Stimulated activated naive CD8-positive, alpha-beta T cell treated with anti-CD3 and anti-CD28 coated beads, Interleukin-15, Interleukin-2, amounts not matched to agents 100 ng/mL and 50 ng/mL, for 24 hours (primary cell): ENCODE measurements at regions not wholly inside any gene's neighbourhood (a gene's known extent, or its start where the extent isn't known, plus 50 kb on each side); places are given as distances from the start of the nearest gene placed in this dataset.

Experiments
- H3K27ac Mint-ChIP-seq: one replicate; pipeline ENCODE4 v1.8.0; 2021; ENCODE audit warnings: mild to moderate bottlenecking, mixed read lengths
- H3K27me3 Mint-ChIP-seq: one replicate; pipeline ENCODE4 v1.8.0; 2021; ENCODE audit warnings: mixed read lengths
- H3K36me3 Mint-ChIP-seq: one replicate; pipeline ENCODE4 v1.8.0; 2021; ENCODE audit warnings: low read depth, mixed read lengths
- H3K4me1 Mint-ChIP-seq: one replicate; pipeline ENCODE4 v1.8.0; 2021; ENCODE audit warnings: low read depth, mixed read lengths
- H3K4me3 Mint-ChIP-seq: one replicate; pipeline ENCODE4 v1.8.0; 2021; ENCODE audit warnings: mild to moderate bottlenecking, mixed read lengths
- H3K9me3 Mint-ChIP-seq: one replicate; pipeline ENCODE4 v1.8.0; 2021; ENCODE audit warnings: mixed read lengths

- H3K4me1 Mint-ChIP-seq, result no peaks in the 10 kb centered on the region
- H3K9me3 Mint-ChIP-seq, result peaks cover 3% of the 10 kb centered on the region
These were observed 400.9 kb downstream of the PLOD2 start for GRCh38 chr3:145760036-145760435.

DNA sequence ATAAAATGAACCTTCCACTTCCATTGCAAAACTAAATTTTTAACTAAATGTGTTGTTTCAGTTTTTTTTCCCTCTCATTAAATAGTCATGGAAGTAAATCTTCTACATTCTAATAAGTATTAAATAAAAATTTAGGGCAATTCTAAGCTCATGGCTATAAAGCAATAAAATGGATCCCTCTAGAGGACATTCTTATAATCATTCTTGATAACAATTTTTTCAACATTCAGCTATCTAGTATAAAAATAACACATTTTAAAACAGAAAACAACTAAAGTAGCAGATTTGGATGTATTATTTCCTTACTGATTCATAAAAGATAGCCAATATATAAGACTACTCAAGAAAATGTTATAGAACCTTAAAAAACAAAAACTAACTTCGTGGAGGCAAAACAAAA is 393.1 kb downstream of the PLOD2 start:
- no peaks in the 10 kb centered on the region for H3K4me1 Mint-ChIP-seq

More at GRCh38 chr3:145760036-145760435, 400.9 kb downstream of the PLOD2 start:
- Mint-ChIP-seq H3K27me3 (no peaks in the 10 kb centered on the region), H3K36me3 (no peaks in the 10 kb centered on the region), H3K27ac (no peak overlapping the region), H3K4me3 (no peak overlapping the region)

DNA sequence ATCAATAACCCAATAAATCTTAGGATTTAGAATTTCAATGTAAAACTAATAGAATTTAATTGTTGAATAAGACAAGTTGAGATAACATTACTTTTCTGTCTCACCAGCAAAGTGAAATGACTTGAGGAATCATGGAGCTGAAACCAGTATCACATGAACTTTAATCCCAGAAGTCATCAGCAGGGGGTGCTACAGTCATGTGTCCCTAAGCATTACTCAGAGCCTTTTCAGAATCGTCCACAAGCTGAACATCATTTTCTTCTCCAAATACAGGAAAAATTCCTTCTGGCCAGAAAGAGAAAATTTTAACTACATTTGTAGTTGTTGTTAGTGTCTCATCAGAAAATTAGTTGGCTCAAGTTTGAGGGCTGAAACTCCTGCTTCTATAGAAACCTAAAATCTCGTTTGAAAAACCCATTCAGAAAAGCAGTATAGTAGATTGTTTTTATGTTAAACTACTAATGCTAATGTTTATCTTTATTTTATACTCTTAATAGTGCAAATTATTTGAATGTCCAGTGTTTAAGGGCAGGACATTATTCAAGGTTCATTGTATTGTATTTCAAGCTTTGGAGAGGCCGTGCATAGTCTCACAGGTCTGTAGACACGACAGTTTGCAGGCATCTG is 384.1 kb downstream of the PLOD2 start:
- H3K4me1 Mint-ChIP-seq, result no peaks in the 10 kb centered on the region
- H3K27me3 Mint-ChIP-seq, result no peaks in the 10 kb centered on the region
- no peak overlapping the region for H3K4me3 Mint-ChIP-seq
- H3K27ac Mint-ChIP-seq, result no peak overlapping the region
- no peaks in the 10 kb centered on the region for H3K36me3 Mint-ChIP-seq
- H3K9me3 Mint-ChIP-seq, result peaks cover 7% of the 10 kb centered on the region

More for the DNA sequence above, 393.1 kb downstream of the PLOD2 start:
- Mint-ChIP-seq H3K9me3 (peaks cover 12% of the 10 kb centered on the region), H3K27ac (no peak overlapping the region), H3K36me3 (no peaks in the 10 kb centered on the region), H3K27me3 (no peaks in the 10 kb centered on the region), H3K4me3 (no peak overlapping the region)

- H3K4me3 Mint-ChIP-seq, result no peak overlapping the region
- no peak overlapping the region for H3K27ac Mint-ChIP-seq
- no peaks in the 10 kb centered on the region for H3K4me1 Mint-ChIP-seq
- H3K9me3 Mint-ChIP-seq, result peaks cover 9% of the 10 kb centered on the region
- no peaks in the 10 kb centered on the region for H3K36me3 Mint-ChIP-seq
- H3K27me3 Mint-ChIP-seq, result no peaks in the 10 kb centered on the region
These were observed 380.7 kb downstream of the PLOD2 start for GRCh38 chr3:145780301-145780700.

GRCh38 chr3:145785668-145786067 is 375.3 kb downstream of the PLOD2 start:
- H3K4me3 Mint-ChIP-seq, result no peak overlapping the region

DNA sequence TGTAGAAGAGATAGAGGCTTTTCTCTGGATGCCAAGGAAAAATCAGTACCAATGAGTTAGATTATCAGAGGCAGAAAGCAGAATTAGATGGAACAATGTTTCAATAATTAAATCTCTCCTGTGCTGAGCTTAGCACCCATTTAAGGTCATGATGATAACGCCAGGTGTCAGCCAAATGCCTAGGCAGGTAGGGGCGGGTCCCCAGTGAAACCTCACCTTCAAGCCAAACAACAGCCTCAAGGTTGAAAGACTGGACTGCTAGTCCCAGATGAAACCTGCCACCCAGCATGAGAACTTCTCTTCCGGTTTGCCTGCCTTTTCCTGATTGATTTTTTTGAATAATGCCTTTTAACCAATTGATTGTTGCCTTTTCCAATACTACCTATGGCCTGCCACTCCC is 363.0 kb downstream of the PLOD2 start:
- H3K27ac Mint-ChIP-seq, result no peak overlapping the region
- no peak overlapping the region for H3K4me3 Mint-ChIP-seq
- peaks cover 18% of the 10 kb centered on the region for H3K9me3 Mint-ChIP-seq
- H3K36me3 Mint-ChIP-seq, result no peaks in the 10 kb centered on the region
- no peaks in the 10 kb centered on the region for H3K27me3 Mint-ChIP-seq
- H3K4me1 Mint-ChIP-seq, result no peaks in the 10 kb centered on the region

More at GRCh38 chr3:145785668-145786067, 375.3 kb downstream of the PLOD2 start:
- no peaks in the 10 kb centered on the region for H3K36me3 Mint-ChIP-seq
- H3K9me3 Mint-ChIP-seq, result peaks cover 9% of the 10 kb centered on the region
- no peak overlapping the region for H3K27ac Mint-ChIP-seq
- H3K27me3 Mint-ChIP-seq, result no peaks in the 10 kb centered on the region
- H3K4me1 Mint-ChIP-seq, result no peaks in the 10 kb centered on the region

- Mint-ChIP-seq H3K9me3 (peaks cover 18% of the 10 kb centered on the region), H3K27ac (no peak overlapping the region), H3K4me3 (no peak overlapping the region), H3K36me3 (no peaks in the 10 kb centered on the region), H3K27me3 (no peaks in the 10 kb centered on the region), H3K4me1 (no peaks in the 10 kb centered on the region)
These were observed 362.1 kb downstream of the PLOD2 start for GRCh38 chr3:145798696-145799537.

GRCh38 chr3:145801696-145802095 is 359.3 kb downstream of the PLOD2 start:
- H3K4me1 Mint-ChIP-seq, result no peaks in the 10 kb centered on the region
- H3K4me3 Mint-ChIP-seq, result no peak overlapping the region
- no peaks in the 10 kb centered on the region for H3K27me3 Mint-ChIP-seq
- H3K36me3 Mint-ChIP-seq, result no peaks in the 10 kb centered on the region
- peaks cover under 1% of the 10 kb centered on the region for H3K9me3 Mint-ChIP-seq
- no peak overlapping the region for H3K27ac Mint-ChIP-seq

- Mint-ChIP-seq H3K4me1 (no peaks in the 10 kb centered on the region), H3K27ac (no peak overlapping the region), H3K36me3 (no peaks in the 10 kb centered on the region), H3K4me3 (no peak overlapping the region), H3K27me3 (no peaks in the 10 kb centered on the region), H3K9me3 (no peaks in the 10 kb centered on the region)
These were observed 353.0 kb downstream of the PLOD2 start for GRCh38 chr3:145807990-145808389.

DNA sequence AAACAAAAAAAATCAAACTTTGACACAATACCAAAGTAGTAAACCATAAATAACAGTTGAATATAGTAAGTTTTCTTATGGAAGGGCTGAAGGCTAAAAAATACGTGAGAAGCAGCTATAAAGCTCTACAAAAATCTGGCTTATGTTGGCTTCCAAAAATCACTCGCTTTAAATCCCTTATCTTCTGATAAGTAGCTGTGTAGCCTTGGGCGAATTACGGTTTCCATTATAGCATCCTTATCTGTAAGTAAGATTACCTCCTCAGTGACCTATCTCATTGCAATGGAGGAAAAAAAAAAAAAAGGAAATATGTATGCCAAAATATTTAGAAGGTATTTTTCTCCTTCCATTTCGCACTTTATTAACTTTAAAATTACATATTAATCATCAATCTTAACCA is 348.6 kb downstream of the PLOD2 start:
- Mint-ChIP-seq H3K4me3 (no peak overlapping the region), H3K4me1 (no peaks in the 10 kb centered on the region), H3K27me3 (no peaks in the 10 kb centered on the region), H3K36me3 (no peaks in the 10 kb centered on the region), H3K27ac (no peak overlapping the region), H3K9me3 (no peaks in the 10 kb centered on the region)

DNA sequence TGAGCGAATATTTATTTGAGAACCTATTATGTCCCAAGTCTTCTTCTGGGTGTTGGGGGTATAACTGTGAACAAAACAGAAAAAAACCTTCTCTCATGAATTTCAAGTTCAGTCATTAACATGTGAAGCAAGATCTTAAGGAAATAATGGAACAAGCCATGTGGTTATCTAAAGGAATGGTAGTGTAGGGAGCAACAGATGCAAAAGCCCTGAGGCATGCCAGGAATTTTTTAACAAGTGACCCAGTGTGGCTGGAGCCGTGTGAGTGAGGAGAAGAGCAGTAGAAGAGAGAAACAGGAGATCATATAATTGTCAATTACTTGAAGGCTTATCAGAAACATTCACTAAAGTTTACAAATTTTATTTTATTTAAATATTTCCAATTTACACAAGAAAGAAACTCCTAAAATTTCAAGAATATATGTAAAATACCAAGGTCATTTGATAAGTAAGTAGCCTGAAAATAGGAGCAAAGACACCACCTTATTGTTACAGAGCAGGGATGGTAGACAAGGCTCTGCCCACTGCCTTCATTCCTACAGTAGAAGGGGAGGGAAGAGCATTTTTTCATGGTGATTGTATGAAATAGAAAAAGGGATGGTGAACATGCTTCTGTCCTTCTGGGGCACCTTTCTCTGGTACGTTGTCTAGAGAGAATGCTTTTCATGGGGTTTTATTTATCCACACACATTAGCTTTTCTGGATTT is 345.1 kb downstream of the PLOD2 start:
- Mint-ChIP-seq H3K4me1 (no peaks in the 10 kb centered on the region), H3K27me3 (no peaks in the 10 kb centered on the region), H3K4me3 (no peak overlapping the region), H3K36me3 (no peaks in the 10 kb centered on the region), H3K27ac (no peak overlapping the region), H3K9me3 (no peaks in the 10 kb centered on the region)

DNA sequence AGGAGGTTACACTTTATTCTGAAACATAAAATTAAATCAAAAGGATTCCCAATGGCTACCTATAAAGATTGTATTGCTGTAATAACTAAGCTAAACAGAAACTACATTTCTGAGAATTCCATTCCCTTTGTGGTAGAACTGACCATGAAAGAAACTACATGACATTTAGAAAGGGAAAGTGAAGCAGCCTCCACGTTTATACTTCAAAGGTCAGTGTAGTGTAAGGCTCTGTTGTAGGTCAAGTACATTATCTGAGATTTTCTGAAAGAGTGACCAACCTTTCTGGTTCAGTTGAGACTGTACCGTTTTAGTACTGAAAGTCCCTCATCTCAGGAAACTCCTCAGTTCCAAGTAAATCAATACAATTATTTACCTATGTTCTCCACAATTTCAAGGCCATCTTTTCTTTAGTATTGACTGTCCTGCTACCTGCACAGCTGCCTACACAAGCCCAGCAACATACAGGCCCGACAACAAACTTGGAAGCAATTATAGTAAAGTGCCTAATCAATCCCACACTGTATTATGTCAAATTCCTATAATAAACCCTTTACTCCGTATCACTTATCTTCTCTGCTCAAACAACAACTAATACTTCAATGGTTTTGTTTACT is 343.0 kb downstream of the PLOD2 start:
- H3K4me1 Mint-ChIP-seq, result no peaks in the 10 kb centered on the region
- H3K27me3 Mint-ChIP-seq, result no peaks in the 10 kb centered on the region
- no peak overlapping the region for H3K27ac Mint-ChIP-seq
- H3K36me3 Mint-ChIP-seq, result no peaks in the 10 kb centered on the region
- no peak overlapping the region for H3K4me3 Mint-ChIP-seq
- H3K9me3 Mint-ChIP-seq, result no peaks in the 10 kb centered on the region

GRCh38 chr3:145820170-145820569 is 340.8 kb downstream of the PLOD2 start:
- Mint-ChIP-seq H3K27me3 (no peaks in the 10 kb centered on the region), H3K4me3 (no peak overlapping the region)

GRCh38 chr3:145842294-145842902 is 318.6 kb downstream of the PLOD2 start:
- H3K9me3 Mint-ChIP-seq, result peaks cover 7% of the 10 kb centered on the region
- H3K4me1 Mint-ChIP-seq, result no peaks in the 10 kb centered on the region
- H3K36me3 Mint-ChIP-seq, result no peaks in the 10 kb centered on the region
- H3K4me3 Mint-ChIP-seq, result no peak overlapping the region
- no peak overlapping the region for H3K27ac Mint-ChIP-seq
- no peaks in the 10 kb centered on the region for H3K27me3 Mint-ChIP-seq

More at GRCh38 chr3:145820170-145820569, 340.8 kb downstream of the PLOD2 start:
- Mint-ChIP-seq H3K36me3 (no peaks in the 10 kb centered on the region), H3K9me3 (peaks cover 4% of the 10 kb centered on the region), H3K4me1 (no peaks in the 10 kb centered on the region), H3K27ac (no peak overlapping the region)
